GM12878 (cell line): ENCODE measurements at regions not wholly inside any gene's neighbourhood (a gene's known extent, or its start where the extent isn't known, plus 50 kb on each side); places are given as distances from the start of the nearest gene placed in this dataset.

ENCODE experiments used
- ATAC-seq: fragments of 200-7000 bp; cut with Tn5 transposase; 3 replicates; pipeline ENCODE4 v1.9.1; 2020; ENCODE audit warnings: mild to moderate bottlenecking, moderate library complexity
- BruUV-seq: library from RNA; stranded (reverse); fragments of 400-500 nt; replicated peaks from 2 replicates; lab custom pipeline; 2021; lab: Mats Ljungman, UMichigan
- CTCF ChIA-PET: fragments of 300-600 bp; sonication (Branson Sonifier 250); formaldehyde crosslinking; extraction: SDS; loops from one replicate; lab custom pipeline; 2021; ENCODE audit warnings: inconsistent platforms; lab: Yijun Ruan, JAX
- POLR2A ChIA-PET: fragments of 350-600 bp; formaldehyde crosslinking; extraction: SDS; loops from one replicate; lab custom pipeline; 2021; ENCODE audit warnings: inconsistent platforms; lab: Charles Lee
- RAD21 ChIA-PET: fragments of 300-600 bp; sonication (Branson Sonifier 250); formaldehyde crosslinking; loops from one replicate; lab custom pipeline; 2023; ENCODE audit warnings: antibody characterized with exemption; ENCODE audit not compliant: unreplicated experiment; lab: Charles Lee
- SMC1A ChIA-PET: fragments of 300-600 bp; sonication (Branson Sonifier 250); formaldehyde crosslinking; loops from one replicate; lab custom pipeline; 2023; ENCODE audit not compliant: unreplicated experiment, uncharacterized antibody; lab: Charles Lee
- DNase-seq: peaks from one replicate; pipeline ENCODE4 v3.0.0-alpha.2; 2011; ENCODE audit warnings: low read depth, low spot score
- FAIRE-seq: peaks from 3 replicates; lab custom pipeline; 2011; peaks lifted over from hg19 to GRCh38; lab: Jason Lieb, UNC
- H2AFZ ChIP-seq: 2 replicates; pipeline ENCODE4 v1.6.0; 2011; ENCODE audit warnings: low read depth, low read length, control low read depth; ENCODE audit not compliant: control insufficient read depth
- H3K27ac ChIP-seq: 2 replicates; pipeline ENCODE4 v1.5.1; 2011; ENCODE audit warnings: control low read depth; ENCODE audit not compliant: control insufficient read depth, insufficient read depth
- H3K27me3 ChIP-seq, 2 experiments: replicated peaks in 1 of 2; 2 replicates each; pipeline versions ENCODE4 v1.6.0 to v1.6.1; 2011; ENCODE audit warnings: low read length in 1 of 2; ENCODE audit not compliant: control insufficient read depth in 2 of 2, insufficient read depth in 2 of 2
- H3K36me3 ChIP-seq, 2 experiments: 2 replicates each; pipeline ENCODE4 v1.5.1; 2011; ENCODE audit warnings: low read length in 1 of 2; ENCODE audit not compliant: control insufficient read depth in 2 of 2, insufficient read depth in 2 of 2
- H3K4me1 ChIP-seq: 2 replicates; pipeline ENCODE4 v1.6.1; 2011; ENCODE audit warnings: mild to moderate bottlenecking, low read length, moderate library complexity, mixed read lengths; ENCODE audit not compliant: control insufficient read depth, insufficient read depth
- H3K4me2 ChIP-seq: 2 replicates; pipeline ENCODE4 v1.6.0; 2011; ENCODE audit warnings: control low read depth; ENCODE audit not compliant: control insufficient read depth, insufficient read depth
- H3K4me3 ChIP-seq: fragments of 200-600 bp; sonication (generic); 2 replicates; pipeline ENCODE4 v1.5.1; 2016
- H3K79me2 ChIP-seq: 2 replicates; pipeline ENCODE4 v1.6.0; 2011; ENCODE audit warnings: low read length; ENCODE audit not compliant: control insufficient read depth, insufficient read depth
- H3K9ac ChIP-seq: 2 replicates; pipeline ENCODE4 v1.8.0; 2011; ENCODE audit warnings: low read length, control low read depth, mixed read lengths; ENCODE audit not compliant: control insufficient read depth, insufficient read depth
- H3K9me3 ChIP-seq: replicated peaks from 3 replicates; pipeline ENCODE4 v1.5.1; 2011; ENCODE audit warnings: mild to moderate bottlenecking, low read length; ENCODE audit not compliant: control insufficient read depth, insufficient read depth
- H4K20me1 ChIP-seq: 2 replicates; pipeline ENCODE4 v1.6.0; 2011; ENCODE audit not compliant: control insufficient read depth, insufficient read depth
- ATF7 ChIP-seq: fragments of 450-650 bp; IDR thresholded peaks from 2 replicates; pipeline ENCODE4 v1.6.1; 2016; ENCODE audit warnings: low read depth, mild to moderate bottlenecking
- CHD1 ChIP-seq: IDR thresholded peaks from 2 replicates; pipeline ENCODE4 v1.6.1; 2012; ENCODE audit warnings: low read depth, low read length, improper control_type of control experiment
- ESRRA ChIP-seq: IDR thresholded peaks from 2 replicates; pipeline ENCODE4 v1.6.1; 2012; ENCODE audit warnings: mild to moderate bottlenecking, low read length, improper control_type of control experiment
- MTA3 ChIP-seq: IDR thresholded peaks from 2 replicates; pipeline ENCODE4 v1.6.1; 2012; ENCODE audit warnings: low read length, inconsistent platforms, borderline replicate concordance
- MYB ChIP-seq: fragments of 150-350 bp; IDR thresholded peaks from 2 replicates; pipeline ENCODE4 v1.6.1; 2014; ENCODE audit warnings: mild to moderate bottlenecking, low read depth, low read length, borderline replicate concordance
- SMAD5 ChIP-seq: IDR thresholded peaks from 2 replicates; pipeline ENCODE4 v1.6.1; 2016; ENCODE audit warnings: antibody characterized with exemption, low read depth
- SPI1 ChIP-seq: IDR thresholded peaks from 2 replicates; pipeline ENCODE4 v1.6.1; 2011; ENCODE audit warnings: low read depth, mild to moderate bottlenecking, low read length, moderate library complexity, borderline replicate concordance; ENCODE audit not compliant: insufficient read depth
- TARDBP ChIP-seq: IDR thresholded peaks from 2 replicates; pipeline ENCODE4 v1.6.1; 2016; ENCODE audit warnings: borderline replicate concordance
- TCF7 ChIP-seq: IDR thresholded peaks from 2 replicates; pipeline ENCODE4 v1.6.1; 2014; ENCODE audit warnings: antibody characterized with exemption, borderline replicate concordance
- ZSCAN29 ChIP-seq: fragments of 450-650 bp; IDR thresholded peaks from 2 replicates; pipeline ENCODE4 v1.6.1; 2017; ENCODE audit warnings: mild to moderate bottlenecking, moderate library complexity
- WGBS: methylation state at CpG from one replicate; pipeline ENCODE4 v1.1.6; 2016; ENCODE audit warnings: low lambda C conversion rate; ENCODE audit not compliant: insufficient replicate concordance, insufficient coverage; ENCODE audit errors: missing lambda C conversion rate; 5-methylcytosine and 5-hydroxymethylcytosine counted together
- in situ Hi-C: fragments of 300-500 bp; cut with MboI; formaldehyde crosslinking; loops from 9 replicates; pipeline ENCODE4 v1.14.3; 2018; ENCODE audit warnings: mixed read lengths
- intact Hi-C: fragments of 100-400 bp; cut with micrococcal nuclease; formaldehyde crosslinking; loops from one replicate; pipeline ENCODE4 v1.14.2; 2022; ENCODE audit not compliant: unreplicated experiment
- TF ChIP-seq, protein P1 (sequence below): IDR thresholded peaks from 2 replicates; pipeline ENCODE4 v1.6.1; 2011; ENCODE audit warnings: low read depth, mild to moderate bottlenecking, low read length, moderate library complexity, borderline replicate concordance; ENCODE audit errors: extremely low read depth
- TF ChIP-seq, protein P2 (sequence below): fragments of 150-350 bp; IDR thresholded peaks from 2 replicates; pipeline ENCODE4 v1.6.1; 2016; ENCODE audit warnings: low read depth, low read length
- TF ChIP-seq, protein P3 (sequence below): IDR thresholded peaks from 2 replicates; pipeline ENCODE4 v1.6.1; 2012; ENCODE audit warnings: low read depth, low read length, improper control_type of control experiment

DNA sequence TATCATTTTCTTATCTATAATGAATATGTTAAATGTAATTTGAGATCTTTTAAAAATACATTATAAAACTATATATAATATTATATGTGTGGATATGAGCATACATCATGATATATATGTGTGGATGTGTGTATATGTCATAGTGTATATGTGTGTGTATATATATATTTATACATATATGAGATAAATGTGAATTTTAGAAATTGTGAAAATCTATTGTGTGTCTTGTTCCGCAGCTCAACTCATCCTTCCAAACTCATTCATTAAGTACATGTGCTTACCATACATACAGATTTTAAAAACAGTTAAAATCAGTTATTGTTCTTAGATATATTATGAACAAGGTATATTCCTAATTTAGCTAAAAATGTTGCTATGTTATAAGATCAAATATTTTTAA is 435.2 kb upstream of the MIR17HG start:
- ChIA-PET CTCF (no interaction called here), POLR2A (no interaction called here), RAD21 (no interaction called here), SMC1A (no interaction called here)
- Histone ChIP-seq H3K9me3 (no peaks in the 10 kb centered on the region), H3K9ac (no peak overlapping the region), H3K79me2 (no peaks in the 10 kb centered on the region), H3K27ac (no peak overlapping the region), H2AFZ (no peak overlapping the region), H3K4me3 (no peak overlapping the region), H3K27me3 (no peaks in the 10 kb centered on the region), H3K36me3 (no peaks in the 10 kb centered on the region), H4K20me1 (no peaks in the 10 kb centered on the region), H3K4me2 (no peak overlapping the region), H3K4me1 (no peaks in the 10 kb centered on the region)
- TF ChIP-seq TARDBP: no peak
- no peak for TF ChIP-seq TCF7
- TF ChIP-seq ESRRA: no peak
- TF ChIP-seq, protein P1, sequence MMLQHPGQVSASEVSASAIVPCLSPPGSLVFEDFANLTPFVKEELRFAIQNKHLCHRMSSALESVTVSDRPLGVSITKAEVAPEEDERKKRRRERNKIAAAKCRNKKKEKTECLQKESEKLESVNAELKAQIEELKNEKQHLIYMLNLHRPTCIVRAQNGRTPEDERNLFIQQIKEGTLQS: no peak
- no peak for TF ChIP-seq SMAD5
- TF ChIP-seq, protein P2, sequence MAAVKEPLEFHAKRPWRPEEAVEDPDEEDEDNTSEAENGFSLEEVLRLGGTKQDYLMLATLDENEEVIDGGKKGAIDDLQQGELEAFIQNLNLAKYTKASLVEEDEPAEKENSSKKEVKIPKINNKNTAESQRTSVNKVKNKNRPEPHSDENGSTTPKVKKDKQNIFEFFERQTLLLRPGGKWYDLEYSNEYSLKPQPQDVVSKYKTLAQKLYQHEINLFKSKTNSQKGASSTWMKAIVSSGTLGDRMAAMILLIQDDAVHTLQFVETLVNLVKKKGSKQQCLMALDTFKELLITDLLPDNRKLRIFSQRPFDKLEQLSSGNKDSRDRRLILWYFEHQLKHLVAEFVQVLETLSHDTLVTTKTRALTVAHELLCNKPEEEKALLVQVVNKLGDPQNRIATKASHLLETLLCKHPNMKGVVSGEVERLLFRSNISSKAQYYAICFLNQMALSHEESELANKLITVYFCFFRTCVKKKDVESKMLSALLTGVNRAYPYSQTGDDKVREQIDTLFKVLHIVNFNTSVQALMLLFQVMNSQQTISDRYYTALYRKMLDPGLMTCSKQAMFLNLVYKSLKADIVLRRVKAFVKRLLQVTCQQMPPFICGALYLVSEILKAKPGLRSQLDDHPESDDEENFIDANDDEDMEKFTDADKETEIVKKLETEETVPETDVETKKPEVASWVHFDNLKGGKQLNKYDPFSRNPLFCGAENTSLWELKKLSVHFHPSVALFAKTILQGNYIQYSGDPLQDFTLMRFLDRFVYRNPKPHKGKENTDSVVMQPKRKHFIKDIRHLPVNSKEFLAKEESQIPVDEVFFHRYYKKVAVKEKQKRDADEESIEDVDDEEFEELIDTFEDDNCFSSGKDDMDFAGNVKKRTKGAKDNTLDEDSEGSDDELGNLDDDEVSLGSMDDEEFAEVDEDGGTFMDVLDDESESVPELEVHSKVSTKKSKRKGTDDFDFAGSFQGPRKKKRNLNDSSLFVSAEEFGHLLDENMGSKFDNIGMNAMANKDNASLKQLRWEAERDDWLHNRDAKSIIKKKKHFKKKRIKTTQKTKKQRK: no peak
- no peak for TF ChIP-seq MTA3
- no peak for TF ChIP-seq SPI1
- no peak for TF ChIP-seq CHD1
- TF ChIP-seq, protein P3, sequence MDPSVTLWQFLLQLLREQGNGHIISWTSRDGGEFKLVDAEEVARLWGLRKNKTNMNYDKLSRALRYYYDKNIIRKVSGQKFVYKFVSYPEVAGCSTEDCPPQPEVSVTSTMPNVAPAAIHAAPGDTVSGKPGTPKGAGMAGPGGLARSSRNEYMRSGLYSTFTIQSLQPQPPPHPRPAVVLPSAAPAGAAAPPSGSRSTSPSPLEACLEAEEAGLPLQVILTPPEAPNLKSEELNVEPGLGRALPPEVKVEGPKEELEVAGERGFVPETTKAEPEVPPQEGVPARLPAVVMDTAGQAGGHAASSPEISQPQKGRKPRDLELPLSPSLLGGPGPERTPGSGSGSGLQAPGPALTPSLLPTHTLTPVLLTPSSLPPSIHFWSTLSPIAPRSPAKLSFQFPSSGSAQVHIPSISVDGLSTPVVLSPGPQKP: no peak
- TF ChIP-seq ATF7: no peak
- no peak for TF ChIP-seq MYB
- TF ChIP-seq ZSCAN29: no peak
- DNase-seq (no peak), FAIRE-seq (no peak), ATAC-seq (no peak)
- intact Hi-C loops (no loop called here), in situ Hi-C loops (no loop called here)
- WGBS: 0% methylated on average over 1 of the region's 1 CpG
- BruUV-seq: no TSS peak
